ENCODE measurements at regions not wholly inside any gene's neighbourhood (a gene's known extent, or its start where the extent isn't known, plus 50 kb on each side); places are given as distances from the start of the nearest gene placed in this dataset.

- TF ChIP-seq CTCF (IDR thresholded peaks at IDR 0.05; ENCODE audit: insufficient read depth, low read length, poor library complexity, severe bottlenecking): no peak
- H3K27me3 ChIP-seq (ENCODE audit: control insufficient read depth, insufficient read depth, low read length): no peaks in the 10 kb centered on the region
These were observed 343.3 kb upstream of the RPS6KA3 start for GRCh38 chrX:20609916-20610415.

GRCh38 chrX:20606831-20607230 lies 340.1 kb upstream of the RPS6KA3 start:
- Histone ChIP-seq H3K4me3 (ENCODE audit: low read depth, low read length) (no peak overlapping the region), H3K27me3 (ENCODE audit: control insufficient read depth, insufficient read depth, low read length) (no peaks in the 10 kb centered on the region), H3K36me3 (ENCODE audit: control insufficient read depth, insufficient read depth, low read length) (no peaks in the 10 kb centered on the region)
- no peak for TF ChIP-seq CTCF (IDR thresholded peaks at IDR 0.05; ENCODE audit: insufficient read depth, low read length, poor library complexity, severe bottlenecking)
- no peak for DNase-seq (ENCODE audit: low read depth)

More at GRCh38 chrX:20609916-20610415, 343.3 kb upstream of the RPS6KA3 start:
- no peaks in the 10 kb centered on the region for H3K36me3 ChIP-seq (ENCODE audit: control insufficient read depth, insufficient read depth, low read length)
- DNase-seq (ENCODE audit: low read depth): no peak
- no peak overlapping the region for H3K4me3 ChIP-seq (ENCODE audit: low read depth, low read length)

GRCh38 chrX:20596856-20597255 lies 330.1 kb upstream of the RPS6KA3 start:
- Histone ChIP-seq H3K4me3 (ENCODE audit: low read depth, low read length) (no peak overlapping the region), H3K27me3 (ENCODE audit: control insufficient read depth, insufficient read depth, low read length) (no peaks in the 10 kb centered on the region), H3K36me3 (ENCODE audit: control insufficient read depth, insufficient read depth, low read length) (no peaks in the 10 kb centered on the region)
- DNase-seq (ENCODE audit: low read depth): no peak
- TF ChIP-seq CTCF (IDR thresholded peaks at IDR 0.05; ENCODE audit: insufficient read depth, low read length, poor library complexity, severe bottlenecking): no peak

GRCh38 chrX:20595928-20596575 lies 329.3 kb upstream of the RPS6KA3 start:
- no peak for TF ChIP-seq CTCF (IDR thresholded peaks at IDR 0.05; ENCODE audit: insufficient read depth, low read length, poor library complexity, severe bottlenecking)
- no peak overlapping the region for H3K4me3 ChIP-seq (ENCODE audit: low read depth, low read length)
- DNase-seq (ENCODE audit: low read depth): no peak

GRCh38 chrX:20594985-20595384 lies 328.3 kb upstream of the RPS6KA3 start:
- TF ChIP-seq CTCF (IDR thresholded peaks at IDR 0.05; ENCODE audit: insufficient read depth, low read length, poor library complexity, severe bottlenecking): peak; percentile 35
- Histone ChIP-seq H3K4me3 (ENCODE audit: low read depth, low read length) (no peak overlapping the region), H3K27me3 (ENCODE audit: control insufficient read depth, insufficient read depth, low read length) (no peaks in the 10 kb centered on the region), H3K36me3 (ENCODE audit: control insufficient read depth, insufficient read depth, low read length) (no peaks in the 10 kb centered on the region)
- no peak for DNase-seq (ENCODE audit: low read depth)

More at GRCh38 chrX:20595928-20596575, 329.3 kb upstream of the RPS6KA3 start:
- H3K27me3 ChIP-seq (ENCODE audit: control insufficient read depth, insufficient read depth, low read length): no peaks in the 10 kb centered on the region
- no peaks in the 10 kb centered on the region for H3K36me3 ChIP-seq (ENCODE audit: control insufficient read depth, insufficient read depth, low read length)

DNA sequence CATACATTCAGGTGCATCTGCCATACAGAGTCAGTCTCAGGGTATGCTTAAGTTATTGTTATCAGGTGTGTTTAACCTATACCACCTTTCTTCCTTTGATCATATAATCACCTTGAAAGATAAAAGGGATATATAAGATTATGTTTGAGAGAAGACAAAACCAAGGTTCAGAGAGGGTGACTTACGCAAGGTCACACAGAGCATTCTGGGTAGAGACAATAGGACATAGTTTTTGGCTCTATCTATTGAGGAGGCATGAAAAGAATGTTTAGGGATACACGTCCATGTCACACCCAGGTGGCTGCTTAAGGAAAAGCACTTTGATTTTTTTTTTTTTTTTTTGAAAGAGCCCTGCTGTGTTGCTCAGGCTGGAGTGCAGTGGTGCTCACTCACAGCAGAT lies 327.1 kb upstream of the RPS6KA3 start:
- Histone ChIP-seq H3K4me3 (ENCODE audit: low read depth, low read length) (no peak overlapping the region), H3K36me3 (ENCODE audit: control insufficient read depth, insufficient read depth, low read length) (no peaks in the 10 kb centered on the region), H3K27me3 (ENCODE audit: control insufficient read depth, insufficient read depth, low read length) (no peaks in the 10 kb centered on the region)
- no peak for DNase-seq (ENCODE audit: low read depth)
- no peak for TF ChIP-seq CTCF (IDR thresholded peaks at IDR 0.05; ENCODE audit: insufficient read depth, low read length, poor library complexity, severe bottlenecking)

All from kidney epithelial cell (primary cell).